Gastrocnemius medialis (tissue), 4 donors: ENCODE measurements at regions not wholly inside any gene's neighbourhood (a gene's known extent, or its start where the extent isn't known, plus 50 kb on each side); places are given as distances from the start of the nearest gene placed in this dataset.

ENCODE experiments used
- ATAC-seq, 2 donors: fragments of 150-250 bp; one replicate each; pipeline ENCODE4 v1.9.1; 2016
- DNase-seq, 2 donors: peaks; one replicate each; pipeline ENCODE4 v3.0.0-alpha.2; 2019
- H3K27ac ChIP-seq, 4 donors: fragments of 200-600 bp; sonication (generic); 1 replicate in 1 of 4; 2 replicates in 3 of 4; pipeline ENCODE4 v1.5.1; 2016 to 2018; ENCODE audit warnings: mild to moderate bottlenecking in 2 of 4, moderate library complexity in 1 of 4
- H3K27me3 ChIP-seq, 3 donors: fragments of 200-600 bp; sonication (generic) in 2 of 3; 1 replicate in 1 of 3; 2 replicates in 2 of 3; pipeline versions ENCODE4 v1.5.1 to v1.6.0; 2016 to 2019; ENCODE audit warnings: mild to moderate bottlenecking in 1 of 3, moderate library complexity in 1 of 3
- H3K36me3 ChIP-seq, 2 donors: fragments of 200-600 bp; sonication (generic) in 1 of 2; one replicate each; pipeline ENCODE4 v1.5.1; 2017 to 2018
- H3K4me1 ChIP-seq, 2 donors: fragments of 200-600 bp; sonication (generic) in 1 of 2; one replicate each; pipeline ENCODE4 v1.5.1; 2016 to 2017; ENCODE audit warnings: mild to moderate bottlenecking in 2 of 2
- H3K4me3 ChIP-seq, 4 donors: fragments of 200-600 bp; sonication (generic) in 3 of 4; 1 replicate in 1 of 4; 2 replicates in 3 of 4; pipeline ENCODE4 v1.5.1; 2016 to 2019; ENCODE audit warnings: mild to moderate bottlenecking in 2 of 4
- H3K9me3 ChIP-seq, 3 donors: fragments of 200-600 bp; sonication (generic) in 2 of 3; 1 replicate in 1 of 3; 2 replicates in 2 of 3; pipeline ENCODE4 v1.5.1; 2016 to 2019
- POLR2A ChIP-seq, 2 donors: fragments of 450-650 bp; IDR thresholded peaks; one replicate each; pipeline ENCODE4 v1.6.1; 2017; ENCODE audit warnings: antibody characterized with exemption in 2 of 2, mild to moderate bottlenecking in 2 of 2, moderate library complexity in 2 of 2
- in situ Hi-C, 4 donors: fragments of 200-750 bp; cut with MboI; loops; one replicate each; pipeline versions ENCODE4 v1.15.0 to v1.8.0; 2017; ENCODE audit warnings: low sequenced_read_pairs in 4 of 4
- intact Hi-C: fragments of 100-400 bp; cut with DNase I; formaldehyde crosslinking; loops from one replicate; pipeline ENCODE4 v1.15.1; 2023; ENCODE audit warnings: low total_unique reads
- TF ChIP-seq, protein P1 (sequence below), 5 experiments: fragments of 450-650 bp in 3 of 5; fragments of 200-600 bp in 2 of 5; sonication (generic) in 2 of 5; IDR thresholded peaks in 4 of 5; conservative IDR thresholded peaks in 1 of 5; 1 replicate in 4 of 5; 2 replicates in 1 of 5; pipeline ENCODE4 v1.5.1; 2016 to 2019; ENCODE audit warnings: antibody characterized with exemption in 5 of 5, mild to moderate bottlenecking in 3 of 5, moderate library complexity in 3 of 5

- Histone ChIP-seq H3K27me3 (peaks cover 0 to 13% (median 0%) of the 10 kb centered on the region in 3 donors), H3K4me3 (no peak overlapping the region), H3K36me3 (no peaks in the 10 kb centered on the region), H3K27ac (no peak overlapping the region), H3K9me3 (no peaks in the 10 kb centered on the region), H3K4me1 (no peaks in the 10 kb centered on the region)
- TF ChIP-seq, protein P1, sequence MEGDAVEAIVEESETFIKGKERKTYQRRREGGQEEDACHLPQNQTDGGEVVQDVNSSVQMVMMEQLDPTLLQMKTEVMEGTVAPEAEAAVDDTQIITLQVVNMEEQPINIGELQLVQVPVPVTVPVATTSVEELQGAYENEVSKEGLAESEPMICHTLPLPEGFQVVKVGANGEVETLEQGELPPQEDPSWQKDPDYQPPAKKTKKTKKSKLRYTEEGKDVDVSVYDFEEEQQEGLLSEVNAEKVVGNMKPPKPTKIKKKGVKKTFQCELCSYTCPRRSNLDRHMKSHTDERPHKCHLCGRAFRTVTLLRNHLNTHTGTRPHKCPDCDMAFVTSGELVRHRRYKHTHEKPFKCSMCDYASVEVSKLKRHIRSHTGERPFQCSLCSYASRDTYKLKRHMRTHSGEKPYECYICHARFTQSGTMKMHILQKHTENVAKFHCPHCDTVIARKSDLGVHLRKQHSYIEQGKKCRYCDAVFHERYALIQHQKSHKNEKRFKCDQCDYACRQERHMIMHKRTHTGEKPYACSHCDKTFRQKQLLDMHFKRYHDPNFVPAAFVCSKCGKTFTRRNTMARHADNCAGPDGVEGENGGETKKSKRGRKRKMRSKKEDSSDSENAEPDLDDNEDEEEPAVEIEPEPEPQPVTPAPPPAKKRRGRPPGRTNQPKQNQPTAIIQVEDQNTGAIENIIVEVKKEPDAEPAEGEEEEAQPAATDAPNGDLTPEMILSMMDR (IDR thresholded peaks at IDR 0.05 in 4 of 5, conservative IDR thresholded peaks at IDR 0.05 in 1 of 5) = no peak
- no peak for TF ChIP-seq POLR2A (IDR thresholded peaks at IDR 0.05)
- ATAC-seq (no peak), DNase-seq (no peak)
- in situ Hi-C loops (no loop called here), intact Hi-C loops (no loop called here)
Measured at GRCh38 chr12:53862206-53862605, 76.4 kb upstream of the HOXC13 start.

- ATAC-seq (no peak), DNase-seq (no peak)
- Histone ChIP-seq H3K4me3 (no peak overlapping the region), H3K4me1 (no peaks in the 10 kb centered on the region), H3K27ac (no peak overlapping the region), H3K27me3 (peaks cover 0 to 10% (median 0%) of the 10 kb centered on the region in 3 donors), H3K36me3 (no peaks in the 10 kb centered on the region), H3K9me3 (no peaks in the 10 kb centered on the region)
- in situ Hi-C loops = no loop called here
- TF ChIP-seq POLR2A (IDR thresholded peaks at IDR 0.05) = no peak
- TF ChIP-seq, protein P1 (IDR thresholded peaks at IDR 0.05 in 4 of 5, conservative IDR thresholded peaks at IDR 0.05 in 1 of 5) = no peak
- intact Hi-C loops = no loop called here
Measured at GRCh38 chr12:53862831-53863230, 75.8 kb upstream of the HOXC13 start.

DNA sequence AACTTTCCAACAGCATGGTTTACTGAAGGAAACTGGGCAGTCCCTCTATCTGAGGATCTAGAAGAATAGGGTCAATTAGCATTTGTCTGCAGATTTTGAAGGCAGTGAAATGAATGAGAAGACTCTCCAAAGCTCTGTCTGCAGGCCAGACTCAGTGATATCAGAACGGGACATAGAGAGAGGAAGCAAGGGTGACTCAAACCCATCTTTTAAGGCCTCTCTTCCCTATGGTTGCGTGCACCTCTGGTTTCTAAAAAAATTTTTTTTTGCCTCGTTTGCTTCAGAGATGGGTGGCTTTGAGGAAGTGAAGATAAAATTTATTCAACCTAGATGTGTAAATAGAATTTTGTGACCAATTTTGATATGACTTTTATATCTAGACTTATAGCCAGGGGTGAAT, 71.9 kb upstream of the HOXC13 start:
- intact Hi-C loops (no loop called here), in situ Hi-C loops (no loop called here)
- no peaks in the 10 kb centered on the region for H3K9me3 ChIP-seq
- no peaks in the 10 kb centered on the region for H3K4me1 ChIP-seq
- TF ChIP-seq, protein P1 (IDR thresholded peaks at IDR 0.05 in 4 of 5, conservative IDR thresholded peaks at IDR 0.05 in 1 of 5) = no peak
- TF ChIP-seq POLR2A (IDR thresholded peaks at IDR 0.05) = no peak
- H3K4me3 ChIP-seq = no peak overlapping the region
- no peak overlapping the region for H3K27ac ChIP-seq
- H3K27me3 ChIP-seq = peaks cover 0 to 13% (median 0%) of the 10 kb centered on the region in 3 donors
- ATAC-seq (no peak), DNase-seq (no peak)
- H3K36me3 ChIP-seq = no peaks in the 10 kb centered on the region

GRCh38 chr12:53867216-53868012, 71.2 kb upstream of the HOXC13 start:
- intact Hi-C loops = no loop called here
- no peak for TF ChIP-seq POLR2A (IDR thresholded peaks at IDR 0.05)
- TF ChIP-seq, protein P1 (IDR thresholded peaks at IDR 0.05 in 4 of 5, conservative IDR thresholded peaks at IDR 0.05 in 1 of 5) = no peak
- peaks cover 0 to 17% (median 0%) of the 10 kb centered on the region in 3 donors for H3K27me3 ChIP-seq
- H3K36me3 ChIP-seq = no peaks in the 10 kb centered on the region
- DNase-seq = no peak
- in situ Hi-C loops = no loop called here
- H3K4me1 ChIP-seq = no peaks in the 10 kb centered on the region
- no peak overlapping the region for H3K4me3 ChIP-seq
- no peak overlapping the region for H3K27ac ChIP-seq
- no peaks in the 10 kb centered on the region for H3K9me3 ChIP-seq
- ATAC-seq = no peak
